Esophagus squamous epithelium (tissue), 4 donors: ENCODE measurements at regions not wholly inside any gene's neighbourhood (a gene's known extent, or its start where the extent isn't known, plus 50 kb on each side); places are given as distances from the start of the nearest gene placed in this dataset.

ENCODE experiments used
- CTCF ChIP-seq, 6 experiments: fragments of 450-650 bp in 4 of 6; fragments of 200-600 bp in 2 of 6; sonication (generic) in 2 of 6; IDR thresholded peaks; one replicate each; pipeline ENCODE4 v1.5.1; 2016 to 2019; ENCODE audit warnings: antibody characterized with exemption in 6 of 6, mild to moderate bottlenecking in 4 of 6, moderate library complexity in 4 of 6
- POLR2A ChIP-seq, 4 donors: fragments of 450-650 bp; IDR thresholded peaks; one replicate each; pipeline ENCODE4 v1.6.1; 2017; ENCODE audit warnings: antibody characterized with exemption in 4 of 4, mild to moderate bottlenecking in 4 of 4, moderate library complexity in 3 of 4

- TF ChIP-seq CTCF (IDR thresholded peaks at IDR 0.05), result no peak
- TF ChIP-seq POLR2A (IDR thresholded peaks at IDR 0.05), result no peak
Measured at GRCh38 chr20:40279390-40279789, 409.6 kb downstream of the MAFB start.
